Activated naive CD4-positive, alpha-beta T cell treated with anti-CD3 and anti-CD28 coated beads for 36 hours (primary cell): ENCODE measurements at regions not wholly inside any gene's neighbourhood (a gene's known extent, or its start where the extent isn't known, plus 50 kb on each side); places are given as distances from the start of the nearest gene placed in this dataset.
A peak's percentile ranks its signal among the peaks of the same experiment; 100 is the strongest.

Experiments used
- CTCF ChIA-PET: fragments of 350-600 bp; sonication (Branson Sonifier 250); formaldehyde crosslinking; loops from one replicate; lab custom pipeline; 2021; ENCODE audit warnings: antibody characterized with exemption; lab: Charles Lee
- DNase-seq: peaks from one replicate; pipeline ENCODE4 v3.0.0-alpha.2; 2020
- H3K27ac Mint-ChIP-seq: one replicate; pipeline ENCODE4 v1.8.0; 2021; ENCODE audit warnings: mild to moderate bottlenecking, mixed read lengths
- H3K27me3 Mint-ChIP-seq: one replicate; pipeline ENCODE4 v1.8.0; 2021; ENCODE audit warnings: low read depth, mixed read lengths
- H3K36me3 Mint-ChIP-seq: one replicate; pipeline ENCODE4 v1.8.0; 2021; ENCODE audit warnings: low read depth, mixed read lengths
- H3K4me1 Mint-ChIP-seq: one replicate; pipeline ENCODE4 v1.8.0; 2021; ENCODE audit warnings: low read depth, mixed read lengths
- H3K4me3 Mint-ChIP-seq: one replicate; pipeline ENCODE4 v1.8.0; 2021; ENCODE audit warnings: mild to moderate bottlenecking, moderate library complexity, mixed read lengths
- H3K9me3 Mint-ChIP-seq: one replicate; pipeline ENCODE4 v1.8.0; 2021; ENCODE audit warnings: mixed read lengths
- intact Hi-C: fragments of 100-400 bp; cut with micrococcal nuclease; formaldehyde crosslinking; loops from one replicate; pipeline ENCODE4 v1.15.1; 2023

DNA sequence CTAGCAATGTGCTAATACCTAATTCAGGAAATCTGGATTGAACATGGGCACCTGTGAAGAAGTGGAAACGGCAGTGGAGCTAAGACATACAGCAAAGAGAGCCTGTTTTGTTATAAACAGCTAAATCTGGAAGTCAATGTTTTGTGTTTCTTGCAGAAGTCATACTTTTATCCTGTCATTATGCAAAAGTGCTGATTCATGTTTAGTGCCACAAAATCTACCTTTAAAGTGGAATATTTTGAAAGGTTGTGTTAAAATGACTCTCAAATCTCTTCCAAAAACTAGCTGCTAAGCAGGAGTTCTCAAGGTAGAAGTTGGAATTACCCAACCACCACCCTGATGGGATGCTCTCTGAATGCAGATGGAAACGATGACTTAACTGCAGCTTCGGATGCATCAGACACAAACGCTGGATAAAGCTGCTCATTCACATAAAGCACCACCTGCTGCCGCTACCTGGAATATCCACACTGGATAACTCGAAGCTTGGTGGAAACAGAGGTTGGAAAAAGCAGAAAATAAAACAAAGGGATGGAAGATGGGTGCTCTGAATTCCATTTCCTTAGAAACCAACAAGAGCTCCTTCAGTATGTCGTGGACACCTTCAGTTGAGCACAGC is 132.6 kb upstream of the ZNF236 start:
- Mint-ChIP-seq H3K27ac (no peak overlapping the region), H3K4me3 (no peak overlapping the region), H3K9me3 (no peaks in the 10 kb centered on the region), H3K27me3 (peaks cover 17% of the 10 kb centered on the region), H3K36me3 (no peaks in the 10 kb centered on the region), H3K4me1 (peaks cover 11% of the 10 kb centered on the region)
- no peak for DNase-seq
- CTCF ChIA-PET, result interaction anchor here (1.0 to 3.1 kb wide), 3 partner anchors 20 to 291 kb away, joined by 3 to 9 read pairs (median 5); no protein-coding TSS in a partner anchor
- intact Hi-C loops, result loop anchor here (10.0 kb wide), 1 partner anchor 195 kb away; the partner anchor contains the start of gene ZNF516

DNA sequence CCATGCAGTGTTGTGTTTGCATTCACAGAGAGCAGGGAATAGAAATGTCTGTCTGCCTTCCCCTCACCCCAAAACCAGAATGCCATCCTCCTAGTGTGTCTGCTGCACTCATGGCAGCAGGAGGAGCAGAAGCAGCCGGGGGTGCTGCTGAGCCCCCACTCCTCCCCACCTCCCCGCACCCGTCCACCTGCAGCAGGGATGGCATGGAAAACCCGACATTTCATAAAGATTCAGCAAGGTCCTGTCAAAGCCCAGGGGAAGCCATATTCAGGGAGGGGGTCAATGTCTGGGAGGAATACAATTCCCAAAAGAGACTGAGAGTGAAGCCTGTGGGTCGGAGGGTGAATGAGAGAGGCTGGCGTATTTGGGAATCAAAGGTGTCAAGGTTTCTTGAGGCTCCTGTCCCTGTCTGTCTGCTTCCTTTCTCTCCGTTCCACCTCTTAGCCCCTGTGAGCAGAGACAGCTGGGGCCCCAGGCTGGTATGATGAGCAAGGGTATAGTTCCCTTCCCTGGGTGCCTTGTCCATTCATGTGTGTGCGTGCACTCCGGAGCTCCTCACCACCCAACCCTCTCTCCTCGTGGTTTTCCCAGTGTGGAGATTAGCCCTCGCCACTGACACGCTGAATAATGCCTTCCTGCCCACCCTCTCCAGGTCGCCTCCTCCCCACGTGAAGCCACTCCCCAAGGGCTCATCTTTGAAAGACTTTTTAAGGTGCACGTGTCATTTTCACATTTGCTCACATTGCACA is 133.5 kb upstream of the ZNF236 start:
- H3K27me3 Mint-ChIP-seq, result peaks cover 17% of the 10 kb centered on the region
- CTCF ChIA-PET, result interaction anchor here (2.4 to 3.1 kb wide), 2 partner anchors 21 to 290 kb away, joined by 5 to 9 read pairs; no protein-coding TSS in a partner anchor
- no peak overlapping the region for H3K27ac Mint-ChIP-seq

GRCh38 chr18:76687304-76687962 is 134.9 kb upstream of the ZNF236 start:
- H3K9me3 Mint-ChIP-seq, result no peaks in the 10 kb centered on the region
- CTCF ChIA-PET, result interaction anchor here (0.5 to 3.1 kb wide), 5 partner anchors 22 to 387 kb away, joined by 3 to 14 read pairs (median 6); no protein-coding TSS in a partner anchor
- H3K27me3 Mint-ChIP-seq, result peaks cover 14% of the 10 kb centered on the region
- DNase-seq, result no peak
- no peaks in the 10 kb centered on the region for H3K36me3 Mint-ChIP-seq
- intact Hi-C loops, result loop anchor here (10.0 kb wide), 1 partner anchor 193 kb away; the partner anchor contains the start of gene ZNF516
- no peak overlapping the region for H3K27ac Mint-ChIP-seq
- no peak overlapping the region for H3K4me3 Mint-ChIP-seq
- H3K4me1 Mint-ChIP-seq, result peaks cover 11% of the 10 kb centered on the region

More for the DNA sequence above, 133.5 kb upstream of the ZNF236 start:
- DNase-seq, result no peak
- intact Hi-C loops, result loop anchor here (10.0 kb wide), 1 partner anchor 194 kb away; the partner anchor contains the start of gene ZNF516
- no peaks in the 10 kb centered on the region for H3K9me3 Mint-ChIP-seq
- H3K36me3 Mint-ChIP-seq, result no peaks in the 10 kb centered on the region
- no peak overlapping the region for H3K4me3 Mint-ChIP-seq
- H3K4me1 Mint-ChIP-seq, result peaks cover 11% of the 10 kb centered on the region

DNA sequence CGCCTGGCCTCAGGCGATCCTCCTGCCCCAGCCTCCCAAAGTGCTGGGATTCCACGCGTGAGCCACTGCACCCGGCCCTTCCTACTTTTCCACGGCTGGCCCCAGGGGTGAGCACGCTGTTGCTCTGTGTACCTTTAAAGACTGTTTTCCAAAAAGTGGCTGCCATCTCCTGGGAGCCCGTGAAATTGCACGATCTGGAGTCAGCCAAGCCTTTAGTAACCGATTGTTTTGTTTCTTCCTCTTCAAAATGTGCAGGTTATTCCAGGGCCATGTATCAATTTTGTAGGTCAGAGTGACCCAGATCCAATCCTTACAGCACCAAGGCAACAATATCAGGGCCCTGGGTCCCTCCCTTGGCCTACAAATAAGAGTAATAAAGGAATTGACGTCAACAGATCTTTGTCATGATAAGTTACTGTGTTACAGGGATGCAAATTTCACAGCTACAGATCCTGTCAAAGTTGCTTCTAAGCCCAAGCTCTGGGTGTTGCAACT is 135.6 kb upstream of the ZNF236 start:
- peak; percentile 62 for DNase-seq
- H3K4me1 Mint-ChIP-seq, result peaks cover 11% of the 10 kb centered on the region
- CTCF ChIA-PET, result interaction anchor here (0.6 to 3.1 kb wide), 5 partner anchors 23 to 308 kb away, joined by 3 to 14 read pairs (median 6); no protein-coding TSS in a partner anchor
- no peaks in the 10 kb centered on the region for H3K36me3 Mint-ChIP-seq
- peaks cover 14% of the 10 kb centered on the region for H3K27me3 Mint-ChIP-seq
- H3K4me3 Mint-ChIP-seq, result no peak overlapping the region
- intact Hi-C loops, result loop anchor here (1.0 to 10.0 kb wide), 2 partner anchors 192 to 287 kb away; partner anchors contain the start of gene ZNF516
- no peaks in the 10 kb centered on the region for H3K9me3 Mint-ChIP-seq
- H3K27ac Mint-ChIP-seq, result no peak overlapping the region

- CTCF ChIA-PET, result no interaction called here
- no peak overlapping the region for H3K4me3 Mint-ChIP-seq
These were observed 136.5 kb upstream of the ZNF236 start for GRCh38 chr18:76685860-76686259.

GRCh38 chr18:76685402-76685801 is 137.0 kb upstream of the ZNF236 start:
- Mint-ChIP-seq H3K9me3 (no peaks in the 10 kb centered on the region), H3K4me1 (peaks cover 11% of the 10 kb centered on the region), H3K4me3 (no peak overlapping the region), H3K36me3 (no peaks in the 10 kb centered on the region), H3K27ac (no peak overlapping the region), H3K27me3 (peaks cover 12% of the 10 kb centered on the region)
- intact Hi-C loops, result loop anchor here (10.0 kb wide), 1 partner anchor 191 kb away; the partner anchor contains the start of gene ZNF516
- CTCF ChIA-PET, result no interaction called here
- no peak for DNase-seq

More at GRCh38 chr18:76685860-76686259, 136.5 kb upstream of the ZNF236 start:
- H3K4me1 Mint-ChIP-seq, result peaks cover 11% of the 10 kb centered on the region
- H3K36me3 Mint-ChIP-seq, result no peaks in the 10 kb centered on the region
- intact Hi-C loops, result loop anchor here (1.0 to 10.0 kb wide), 2 partner anchors 191 to 287 kb away; partner anchors contain the start of gene ZNF516
- peaks cover 14% of the 10 kb centered on the region for H3K27me3 Mint-ChIP-seq
- DNase-seq, result no peak
- no peak overlapping the region for H3K27ac Mint-ChIP-seq
- no peaks in the 10 kb centered on the region for H3K9me3 Mint-ChIP-seq

DNA sequence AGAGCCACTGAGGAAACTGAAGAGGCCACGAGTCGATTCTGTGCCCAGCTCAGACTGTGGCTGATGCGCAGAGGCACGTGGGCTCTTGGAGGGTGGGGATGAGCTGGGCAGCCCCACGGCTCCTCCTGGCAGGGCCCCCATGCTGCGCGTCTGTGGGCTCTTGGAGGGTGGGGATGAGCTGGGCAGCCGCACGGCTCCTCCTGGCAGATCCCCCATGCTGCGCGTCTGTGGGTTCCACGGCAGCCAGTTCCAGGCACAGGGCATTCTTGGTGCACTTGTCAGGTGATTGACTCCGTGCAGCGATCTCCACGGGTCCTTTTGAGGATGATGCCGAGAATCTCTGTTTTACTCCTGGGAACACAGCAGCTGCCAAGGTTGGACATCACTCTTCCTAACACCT is 138.1 kb upstream of the ZNF236 start:
- H3K4me1 Mint-ChIP-seq, result peaks cover 8% of the 10 kb centered on the region
- no peaks in the 10 kb centered on the region for H3K9me3 Mint-ChIP-seq
- no peaks in the 10 kb centered on the region for H3K36me3 Mint-ChIP-seq
- DNase-seq, result no peak
- H3K27me3 Mint-ChIP-seq, result peaks cover 6% of the 10 kb centered on the region
- intact Hi-C loops, result loop anchor here (10.0 kb wide), 1 partner anchor 189 kb away; the partner anchor contains the start of gene ZNF516
- H3K27ac Mint-ChIP-seq, result no peak overlapping the region
- H3K4me3 Mint-ChIP-seq, result no peak overlapping the region
- CTCF ChIA-PET, result interaction anchor here (0.6 to 1.1 kb wide), 2 partner anchors 124 to 356 kb away, joined by 3 read pairs; no protein-coding TSS in a partner anchor

DNA sequence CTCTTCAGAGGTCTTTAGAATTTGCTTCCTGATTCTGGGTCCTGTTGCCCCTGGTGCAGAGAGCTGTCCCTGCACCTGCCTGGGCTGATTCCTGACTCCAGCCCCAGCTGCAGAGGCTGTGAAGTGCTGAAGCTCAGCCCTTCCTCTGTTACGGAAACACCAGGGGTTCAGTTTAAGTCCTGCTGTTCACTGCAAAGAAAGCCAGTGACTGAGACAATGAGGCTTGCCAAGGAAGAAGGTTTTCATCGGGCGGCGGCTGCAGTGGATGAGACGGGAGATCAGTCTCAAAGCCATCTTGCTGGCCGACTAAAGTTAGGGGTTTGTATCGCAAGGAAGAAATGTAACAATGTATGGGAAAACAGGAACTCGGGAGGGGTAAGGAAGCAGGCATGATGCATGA is 142.4 kb upstream of the ZNF236 start:
- Mint-ChIP-seq H3K27me3 (peaks cover 3% of the 10 kb centered on the region), H3K36me3 (no peaks in the 10 kb centered on the region), H3K4me3 (no peak overlapping the region), H3K27ac (no peak overlapping the region), H3K4me1 (no peaks in the 10 kb centered on the region), H3K9me3 (no peaks in the 10 kb centered on the region)
- no peak for DNase-seq
- CTCF ChIA-PET, result interaction anchor here (2.2 kb wide), 1 partner anchor 30 kb away, joined by 6 read pairs; no protein-coding TSS in a partner anchor
- intact Hi-C loops, result loop anchor here (10.0 kb wide), 1 partner anchor 185 kb away; the partner anchor contains the start of gene ZNF516

DNA sequence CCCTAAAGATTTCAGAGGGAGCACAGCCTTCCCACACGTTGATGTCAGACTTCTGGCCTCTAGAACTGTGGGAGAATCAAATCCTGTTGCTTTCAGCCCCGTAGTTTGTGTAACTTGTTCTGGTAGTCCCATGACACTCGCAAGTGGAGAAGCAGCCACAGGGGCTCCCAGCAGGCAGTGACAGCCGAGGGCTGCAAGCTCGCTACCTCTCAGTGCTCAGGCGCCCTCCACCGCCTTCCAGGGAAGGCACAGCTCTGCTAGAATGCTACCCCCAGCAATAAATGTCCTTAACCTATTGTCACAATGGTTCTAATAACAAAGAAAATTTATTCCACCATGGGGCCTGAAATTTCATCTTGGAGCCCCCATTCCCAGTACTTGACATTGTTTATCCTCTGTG is 143.1 kb upstream of the ZNF236 start:
- H3K9me3 Mint-ChIP-seq, result no peaks in the 10 kb centered on the region
- H3K4me3 Mint-ChIP-seq, result no peak overlapping the region
- H3K27me3 Mint-ChIP-seq, result peaks cover 3% of the 10 kb centered on the region
- H3K36me3 Mint-ChIP-seq, result no peaks in the 10 kb centered on the region
- CTCF ChIA-PET, result interaction anchor here (2.2 kb wide), 1 partner anchor 30 kb away, joined by 6 read pairs; no protein-coding TSS in a partner anchor
- intact Hi-C loops, result no loop called here
- H3K27ac Mint-ChIP-seq, result no peak overlapping the region
- H3K4me1 Mint-ChIP-seq, result no peaks in the 10 kb centered on the region
- no peak for DNase-seq

GRCh38 chr18:76678248-76678647 is 144.1 kb upstream of the ZNF236 start:
- Mint-ChIP-seq H3K27me3 (peaks cover 3% of the 10 kb centered on the region), H3K4me1 (no peaks in the 10 kb centered on the region), H3K27ac (no peak overlapping the region), H3K4me3 (no peak overlapping the region), H3K9me3 (no peaks in the 10 kb centered on the region), H3K36me3 (no peaks in the 10 kb centered on the region)
- no peak for DNase-seq
- CTCF ChIA-PET, result no interaction called here
- intact Hi-C loops, result no loop called here

- peaks cover 3% of the 10 kb centered on the region for H3K27me3 Mint-ChIP-seq
- no peaks in the 10 kb centered on the region for H3K4me1 Mint-ChIP-seq
- intact Hi-C loops, result no loop called here
- H3K4me3 Mint-ChIP-seq, result no peak overlapping the region
- H3K9me3 Mint-ChIP-seq, result no peaks in the 10 kb centered on the region
- H3K27ac Mint-ChIP-seq, result no peak overlapping the region
- no peak for DNase-seq
- no peaks in the 10 kb centered on the region for H3K36me3 Mint-ChIP-seq
- CTCF ChIA-PET, result no interaction called here
These were observed 147.8 kb upstream of the ZNF236 start for GRCh38 chr18:76674596-76674995.
